GM12874 (cell line): ENCODE measurements at regions not wholly inside any gene's neighbourhood (a gene's known extent, or its start where the extent isn't known, plus 50 kb on each side); places are given as distances from the start of the nearest gene placed in this dataset.

ENCODE experiments used
- CTCF ChIP-seq: IDR thresholded peaks from 2 replicates; pipeline ENCODE4 v1.5.1; 2011; ENCODE audit warnings: low read depth, mild to moderate bottlenecking, control low read depth, low read length, moderate library complexity; ENCODE audit not compliant: insufficient read depth

- TF ChIP-seq CTCF: no peak
Observed at GRCh38 chr15:62798536-62798935, 244.0 kb upstream of the TPM1 start.

- no peak for TF ChIP-seq CTCF
Observed at GRCh38 chr15:62799037-62799436, 243.5 kb upstream of the TPM1 start.

- TF ChIP-seq CTCF: no peak
Observed at GRCh38 chr15:62799919-62800318, 242.6 kb upstream of the TPM1 start.

- no peak for TF ChIP-seq CTCF
Observed at GRCh38 chr15:62802612-62803011, 239.9 kb upstream of the TPM1 start.

GRCh38 chr15:62803856-62804400 lies 238.6 kb upstream of the TPM1 start:
- no peak for TF ChIP-seq CTCF

GRCh38 chr15:62805502-62805901 lies 237.0 kb upstream of the TPM1 start:
- TF ChIP-seq CTCF: no peak

- TF ChIP-seq CTCF: no peak
Observed at GRCh38 chr15:62807539-62808130, 234.9 kb upstream of the TPM1 start.
